ENCODE measurements at regions not wholly inside any gene's neighbourhood (a gene's known extent, or its start where the extent isn't known, plus 50 kb on each side); places are given as distances from the start of the nearest gene placed in this dataset.
"Not testable (repeated sequence)": the region's sequence is repeated elsewhere in the genome, so short reads cannot be mapped to it uniquely, and the experiment has no call there.

- TF ChIP-seq, protein P1, sequence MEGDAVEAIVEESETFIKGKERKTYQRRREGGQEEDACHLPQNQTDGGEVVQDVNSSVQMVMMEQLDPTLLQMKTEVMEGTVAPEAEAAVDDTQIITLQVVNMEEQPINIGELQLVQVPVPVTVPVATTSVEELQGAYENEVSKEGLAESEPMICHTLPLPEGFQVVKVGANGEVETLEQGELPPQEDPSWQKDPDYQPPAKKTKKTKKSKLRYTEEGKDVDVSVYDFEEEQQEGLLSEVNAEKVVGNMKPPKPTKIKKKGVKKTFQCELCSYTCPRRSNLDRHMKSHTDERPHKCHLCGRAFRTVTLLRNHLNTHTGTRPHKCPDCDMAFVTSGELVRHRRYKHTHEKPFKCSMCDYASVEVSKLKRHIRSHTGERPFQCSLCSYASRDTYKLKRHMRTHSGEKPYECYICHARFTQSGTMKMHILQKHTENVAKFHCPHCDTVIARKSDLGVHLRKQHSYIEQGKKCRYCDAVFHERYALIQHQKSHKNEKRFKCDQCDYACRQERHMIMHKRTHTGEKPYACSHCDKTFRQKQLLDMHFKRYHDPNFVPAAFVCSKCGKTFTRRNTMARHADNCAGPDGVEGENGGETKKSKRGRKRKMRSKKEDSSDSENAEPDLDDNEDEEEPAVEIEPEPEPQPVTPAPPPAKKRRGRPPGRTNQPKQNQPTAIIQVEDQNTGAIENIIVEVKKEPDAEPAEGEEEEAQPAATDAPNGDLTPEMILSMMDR (IDR thresholded peaks at IDR 0.05; ENCODE audit: low read depth, low read length, poor library complexity, severe bottlenecking) = not testable (repeated sequence)
- TF ChIP-seq EZH2phosphoT487 (IDR thresholded peaks at IDR 0.05; ENCODE audit: borderline replicate concordance, low read length) = not testable (repeated sequence)
These were observed 226.2 kb upstream of the VSTM2A start for GRCh38 chr7:54315955-54316354.

Data from DOHH2 (cell line).